CD4-positive, alpha-beta memory T cell (primary cell): ENCODE measurements at regions not wholly inside any gene's neighbourhood (a gene's known extent, or its start where the extent isn't known, plus 50 kb on each side); places are given as distances from the start of the nearest gene placed in this dataset.

Experiments
- CTCF ChIA-PET: fragments of 350-600 bp; sonication (Branson Sonifier 250); formaldehyde crosslinking; loops from one replicate; lab custom pipeline; 2021; ENCODE audit warnings: inconsistent platforms; ENCODE audit not compliant: partially characterized antibody; lab: Charles Lee
- POLR2A ChIA-PET: fragments of 350-600 bp; sonication (Branson Sonifier 250); formaldehyde crosslinking; loops from one replicate; lab custom pipeline; 2021; ENCODE audit not compliant: partially characterized antibody; lab: Charles Lee
- DNase-seq, 5 donors: peaks; one replicate each; pipeline versions ENCODE4 v3.0.0 to v3.0.0-alpha.2; 2020 to 2022; ENCODE audit warnings: mixed read lengths in 1 of 5
- H3K27ac ChIP-seq: one replicate; pipeline ENCODE4 v1.7.0; 2013; ENCODE audit warnings: low read depth, low read length
- H3K27me3 ChIP-seq: 2 replicates; pipeline ENCODE4 v1.7.0; 2013; ENCODE audit warnings: mild to moderate bottlenecking, low read length, moderate library complexity; ENCODE audit not compliant: insufficient read depth
- H3K36me3 ChIP-seq: 2 replicates; pipeline ENCODE4 v1.7.0; 2013; ENCODE audit warnings: mild to moderate bottlenecking, low read length, moderate library complexity; ENCODE audit not compliant: insufficient read depth
- H3K4me1 ChIP-seq: 2 replicates; pipeline ENCODE4 v1.7.0; 2013; ENCODE audit warnings: mild to moderate bottlenecking, low read length, moderate library complexity; ENCODE audit not compliant: insufficient read depth
- H3K4me3 ChIP-seq, 2 donors: one replicate each; pipeline ENCODE4 v1.7.0; 2013; ENCODE audit warnings: low read length in 2 of 2, mild to moderate bottlenecking in 1 of 2
- H3K9me3 ChIP-seq, 2 donors: one replicate each; pipeline ENCODE4 v1.7.0; 2013; ENCODE audit warnings: low read length in 2 of 2, control low read depth in 1 of 2; ENCODE audit not compliant: control insufficient read depth in 1 of 2
- H3K27ac Mint-ChIP-seq, 7 donors: one replicate each; pipeline ENCODE4 v1.8.0; 2020 to 2021; ENCODE audit warnings: mixed read lengths in 7 of 7, mild to moderate bottlenecking in 6 of 7, inconsistent platforms in 3 of 7, moderate library complexity in 3 of 7
- H3K27me3 Mint-ChIP-seq, 2 donors: one replicate each; pipeline ENCODE4 v1.8.0; 2020 to 2021; ENCODE audit warnings: mixed read lengths in 2 of 2
- H3K36me3 Mint-ChIP-seq, 2 donors: one replicate each; pipeline ENCODE4 v1.8.0; 2020 to 2021; ENCODE audit warnings: mixed read lengths in 2 of 2, inconsistent platforms in 1 of 2, mild to moderate bottlenecking in 1 of 2
- H3K4me1 Mint-ChIP-seq, 4 donors: one replicate each; pipeline ENCODE4 v1.8.0; 2020 to 2021; ENCODE audit warnings: mixed read lengths in 4 of 4, mild to moderate bottlenecking in 1 of 4
- H3K4me3 Mint-ChIP-seq, 8 donors: one replicate each; pipeline ENCODE4 v1.8.0; 2020 to 2021; ENCODE audit warnings: mixed read lengths in 8 of 8, mild to moderate bottlenecking in 7 of 8, moderate library complexity in 6 of 8, inconsistent platforms in 3 of 8
- H3K9me3 Mint-ChIP-seq, 8 donors: one replicate each; pipeline ENCODE4 v1.8.0; 2020 to 2021; ENCODE audit warnings: mixed read lengths in 8 of 8, mild to moderate bottlenecking in 5 of 8, inconsistent platforms in 3 of 8, moderate library complexity in 1 of 8
- intact Hi-C: fragments of 100-400 bp; cut with micrococcal nuclease; formaldehyde crosslinking; loops from one replicate; pipeline ENCODE4 v1.15.1; 2023

- no peaks in the 10 kb centered on the region for H3K4me1 Mint-ChIP-seq
- H3K27me3 Mint-ChIP-seq, result no peaks in the 10 kb centered on the region
- no peak overlapping the region for H3K27ac ChIP-seq
- no peak overlapping the region for H3K27ac Mint-ChIP-seq
- DNase-seq, result no peak
- no peaks in the 10 kb centered on the region for H3K4me1 ChIP-seq
- no peak overlapping the region for H3K4me3 Mint-ChIP-seq
- ChIA-PET POLR2A (no interaction called here), CTCF (no interaction called here)
- H3K9me3 ChIP-seq, result no peaks in the 10 kb centered on the region
- H3K27me3 ChIP-seq, result no peaks in the 10 kb centered on the region
- H3K36me3 Mint-ChIP-seq, result no peaks in the 10 kb centered on the region
- no peaks in the 10 kb centered on the region for H3K36me3 ChIP-seq
- no peak overlapping the region for H3K4me3 ChIP-seq
- peaks cover 0 to 4% (median 2%) of the 10 kb centered on the region in 8 donors for H3K9me3 Mint-ChIP-seq
- intact Hi-C loops, result no loop called here
Observed at GRCh38 chr12:24027352-24027751, 77.9 kb upstream of the SOX5 start.

- POLR2A ChIA-PET, result no interaction called here
Observed at GRCh38 chr12:24025153-24025798, 75.8 kb upstream of the SOX5 start.

GRCh38 chr12:24023081-24023480 lies 73.6 kb upstream of the SOX5 start:
- Mint-ChIP-seq H3K4me1 (no peaks in the 10 kb centered on the region), H3K27me3 (no peaks in the 10 kb centered on the region), H3K27ac (no peak overlapping the region), H3K9me3 (peaks cover 0 to 5% (median 1%) of the 10 kb centered on the region in 8 donors), H3K36me3 (no peaks in the 10 kb centered on the region), H3K4me3 (no peak overlapping the region)
- intact Hi-C loops, result no loop called here
- no peaks in the 10 kb centered on the region for H3K9me3 ChIP-seq
- H3K4me1 ChIP-seq, result no peaks in the 10 kb centered on the region
- ChIA-PET POLR2A (no interaction called here), CTCF (no interaction called here)
- no peak overlapping the region for H3K4me3 ChIP-seq
- H3K36me3 ChIP-seq, result no peaks in the 10 kb centered on the region
- DNase-seq, result no peak
- no peaks in the 10 kb centered on the region for H3K27me3 ChIP-seq
- H3K27ac ChIP-seq, result no peak overlapping the region

More at GRCh38 chr12:24025153-24025798, 75.8 kb upstream of the SOX5 start:
- Histone ChIP-seq H3K27me3 (no peaks in the 10 kb centered on the region), H3K4me1 (no peaks in the 10 kb centered on the region), H3K36me3 (no peaks in the 10 kb centered on the region), H3K27ac (no peak overlapping the region), H3K4me3 (no peak overlapping the region), H3K9me3 (no peaks in the 10 kb centered on the region)
- intact Hi-C loops, result no loop called here
- Mint-ChIP-seq H3K27me3 (no peaks in the 10 kb centered on the region), H3K4me1 (no peaks in the 10 kb centered on the region), H3K36me3 (no peaks in the 10 kb centered on the region), H3K27ac (no peak overlapping the region), H3K9me3 (peaks cover 0 to 4% (median 2%) of the 10 kb centered on the region in 8 donors), H3K4me3 (no peak overlapping the region)
- CTCF ChIA-PET, result no interaction called here
- no peak for DNase-seq

DNA sequence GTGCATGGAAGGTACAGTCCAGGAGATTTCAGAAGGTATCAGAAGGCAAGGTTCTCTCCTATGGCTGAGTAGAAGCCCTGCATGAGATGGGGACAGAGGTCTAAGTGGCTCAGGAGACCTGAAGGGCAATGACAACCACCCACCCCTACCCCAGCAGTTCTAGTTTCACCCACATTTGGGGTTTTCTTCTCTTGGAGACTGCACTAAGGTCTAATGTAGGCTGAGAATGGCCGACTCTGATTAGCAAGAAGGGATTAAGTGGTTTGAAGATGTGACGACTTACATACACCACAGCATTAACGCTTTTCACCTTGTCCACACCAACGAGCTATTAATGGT lies 71.7 kb upstream of the SOX5 start:
- H3K9me3 ChIP-seq, result no peaks in the 10 kb centered on the region
- no peaks in the 10 kb centered on the region for H3K36me3 Mint-ChIP-seq
- H3K27ac Mint-ChIP-seq, result no peak overlapping the region
- intact Hi-C loops, result no loop called here
- no peaks in the 10 kb centered on the region for H3K4me1 Mint-ChIP-seq
- ChIA-PET CTCF (no interaction called here), POLR2A (no interaction called here)
- no peaks in the 10 kb centered on the region for H3K4me1 ChIP-seq
- peaks cover 0 to 7% (median 4%) of the 10 kb centered on the region in 8 donors for H3K9me3 Mint-ChIP-seq
- DNase-seq, result peak in 1 of 5 donors; percentile 14
- H3K4me3 Mint-ChIP-seq, result no peak overlapping the region
- no peaks in the 10 kb centered on the region for H3K27me3 Mint-ChIP-seq
- no peaks in the 10 kb centered on the region for H3K27me3 ChIP-seq
- no peaks in the 10 kb centered on the region for H3K36me3 ChIP-seq
- H3K27ac ChIP-seq, result no peak overlapping the region
- no peak overlapping the region for H3K4me3 ChIP-seq

GRCh38 chr12:24020397-24021163 lies 71.1 kb upstream of the SOX5 start:
- ChIA-PET POLR2A (no interaction called here), CTCF (no interaction called here)

DNA sequence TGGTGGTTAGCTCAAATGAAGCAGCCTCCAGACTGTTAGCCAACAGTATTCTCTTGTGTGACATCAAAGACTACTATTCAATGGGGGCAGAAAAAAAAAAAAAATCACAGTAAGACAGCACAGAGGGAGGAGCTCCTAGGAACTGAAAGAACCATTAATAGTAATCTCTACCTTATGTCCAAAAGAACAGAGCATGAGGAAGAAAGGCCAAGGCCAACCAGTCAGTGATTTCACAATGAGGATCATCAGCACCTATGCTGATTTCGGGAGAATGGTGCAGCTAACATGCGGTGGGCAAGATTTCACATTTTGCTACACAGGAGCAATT lies 66.3 kb upstream of the SOX5 start:
- H3K36me3 ChIP-seq, result no peaks in the 10 kb centered on the region
- no peaks in the 10 kb centered on the region for H3K36me3 Mint-ChIP-seq
- CTCF ChIA-PET, result no interaction called here

More at GRCh38 chr12:24020397-24021163, 71.1 kb upstream of the SOX5 start:
- H3K36me3 ChIP-seq, result no peaks in the 10 kb centered on the region
- H3K27ac Mint-ChIP-seq, result no peak overlapping the region
- H3K36me3 Mint-ChIP-seq, result no peaks in the 10 kb centered on the region
- no peak overlapping the region for H3K4me3 Mint-ChIP-seq
- no peaks in the 10 kb centered on the region for H3K4me1 Mint-ChIP-seq
- no peak overlapping the region for H3K27ac ChIP-seq
- DNase-seq, result no peak
- intact Hi-C loops, result no loop called here
- H3K27me3 Mint-ChIP-seq, result no peaks in the 10 kb centered on the region
- peaks cover 0 to 9% (median 5%) of the 10 kb centered on the region in 8 donors for H3K9me3 Mint-ChIP-seq
- H3K27me3 ChIP-seq, result no peaks in the 10 kb centered on the region
- no peak overlapping the region for H3K4me3 ChIP-seq
- no peaks in the 10 kb centered on the region for H3K9me3 ChIP-seq
- no peaks in the 10 kb centered on the region for H3K4me1 ChIP-seq

DNA sequence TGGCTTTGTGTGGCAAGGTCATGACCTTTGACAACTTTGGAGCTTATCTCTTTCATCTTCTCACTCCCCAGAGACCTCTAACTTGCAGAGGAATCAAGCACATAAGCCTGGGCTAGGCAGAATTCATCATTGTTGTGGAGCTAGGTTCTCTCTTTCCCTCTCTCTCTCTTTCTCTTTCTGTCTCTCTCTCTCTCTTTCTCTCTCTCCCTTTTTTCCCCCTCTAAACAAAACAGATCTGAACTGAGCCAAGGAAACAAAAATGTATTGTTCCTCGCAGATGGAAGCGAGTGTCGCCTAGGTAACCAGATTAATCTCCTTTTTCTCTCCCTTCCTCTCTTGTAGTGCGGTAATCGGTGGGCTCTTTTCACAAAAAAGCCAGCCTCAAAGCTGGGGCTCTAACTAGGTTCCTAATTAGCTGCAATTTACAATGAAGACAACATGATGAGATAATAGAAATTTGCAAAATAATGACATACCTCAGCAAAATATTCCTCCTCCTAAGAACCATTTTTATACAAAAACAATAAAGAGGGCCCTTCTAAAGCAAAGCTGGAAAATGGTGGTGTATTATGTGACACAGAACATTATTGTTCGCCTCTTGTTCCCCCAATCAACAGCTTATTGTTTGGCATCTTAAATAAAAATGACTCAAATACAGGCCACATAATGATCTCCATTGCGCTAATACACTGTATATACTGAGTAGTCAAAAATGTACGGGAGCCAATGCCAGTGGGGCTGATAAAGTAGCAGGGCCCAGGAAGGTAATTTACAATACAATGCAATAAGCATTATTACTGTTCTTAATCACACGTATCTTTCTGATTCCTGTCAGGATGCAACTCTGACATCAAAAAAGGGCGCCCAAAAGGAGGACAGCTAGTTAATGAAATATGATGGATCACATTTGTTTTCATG lies 65.7 kb upstream of the SOX5 start:
- Histone ChIP-seq H3K27ac (no peak overlapping the region), H3K36me3 (no peaks in the 10 kb centered on the region), H3K4me1 (no peaks in the 10 kb centered on the region), H3K9me3 (no peaks in the 10 kb centered on the region), H3K27me3 (no peaks in the 10 kb centered on the region), H3K4me3 (no peak overlapping the region)
- Mint-ChIP-seq H3K27me3 (no peaks in the 10 kb centered on the region), H3K36me3 (no peaks in the 10 kb centered on the region), H3K27ac (no peak overlapping the region), H3K9me3 (peaks cover 0 to 12% (median 3%) of the 10 kb centered on the region in 8 donors), H3K4me1 (no peaks in the 10 kb centered on the region), H3K4me3 (no peak overlapping the region)
- CTCF ChIA-PET, result no interaction called here
- DNase-seq, result no peak
- POLR2A ChIA-PET, result no interaction called here
- intact Hi-C loops, result no loop called here

More for the DNA sequence above, 66.3 kb upstream of the SOX5 start:
- H3K9me3 Mint-ChIP-seq, result peaks cover 0 to 12% (median 3%) of the 10 kb centered on the region in 8 donors
- H3K27ac ChIP-seq, result no peak overlapping the region
- peak in 1 of 5 donors; percentile 15 for DNase-seq
- no peaks in the 10 kb centered on the region for H3K4me1 Mint-ChIP-seq
- H3K4me3 ChIP-seq, result no peak overlapping the region
- POLR2A ChIA-PET, result no interaction called here
- H3K27me3 Mint-ChIP-seq, result no peaks in the 10 kb centered on the region
- no peak overlapping the region for H3K27ac Mint-ChIP-seq
- intact Hi-C loops, result no loop called here
- no peaks in the 10 kb centered on the region for H3K9me3 ChIP-seq
- H3K4me1 ChIP-seq, result no peaks in the 10 kb centered on the region
- H3K27me3 ChIP-seq, result no peaks in the 10 kb centered on the region
- no peak overlapping the region for H3K4me3 Mint-ChIP-seq
